H1 (cell line): ENCODE measurements at regions not wholly inside any gene's neighbourhood (a gene's known extent, or its start where the extent isn't known, plus 50 kb on each side); places are given as distances from the start of the nearest gene placed in this dataset.
A peak's percentile ranks its signal among the peaks of the same experiment; 100 is the strongest.

Experiments
- CTCF ChIA-PET: fragments of 300-600 bp; sonication (Branson Sonifier 250); formaldehyde crosslinking; loops from one replicate; lab custom pipeline; 2021; ENCODE audit not compliant: partially characterized antibody; lab: Charles Lee
- POLR2A ChIA-PET: fragments of 300-600 bp; sonication (Branson Sonifier 250); formaldehyde crosslinking; loops from one replicate; lab custom pipeline; 2021; ENCODE audit warnings: inconsistent platforms; ENCODE audit not compliant: partially characterized antibody; lab: Charles Lee
- DNase-seq, 2 experiments: peaks; one replicate each; pipeline versions ENCODE4 v3.0.0 to v3.0.0-alpha.2; 2010 to 2022; ENCODE audit warnings: low spot score in 2 of 2, low read depth in 1 of 2, mixed read lengths in 1 of 2
- FAIRE-seq: peaks from 2 replicates; lab custom pipeline; 2011; peaks lifted over from hg19 to GRCh38; lab: Jason Lieb, UNC
- H2AFZ ChIP-seq: 2 replicates; pipeline ENCODE4 v1.8.1; 2012; ENCODE audit warnings: low read length, inconsistent platforms
- H2AK5ac ChIP-seq: 2 replicates; pipeline ENCODE4 v1.6.1; 2013; ENCODE audit warnings: low read depth, low read length
- H2BK120ac ChIP-seq: replicated peaks from 2 replicates; pipeline ENCODE3; 2013; ENCODE audit warnings: low read depth, low read length, inconsistent platforms
- H2BK12ac ChIP-seq: 2 replicates; pipeline ENCODE4 v1.6.1; 2013; ENCODE audit warnings: low read depth, low read length
- H2BK15ac ChIP-seq: 2 replicates; pipeline ENCODE4 v1.6.1; 2013; ENCODE audit warnings: low read length
- H2BK20ac ChIP-seq: 2 replicates; pipeline ENCODE4 v1.6.1; 2013; ENCODE audit warnings: low read length
- H2BK5ac ChIP-seq: 2 replicates; pipeline ENCODE4 v1.6.1; 2013; ENCODE audit warnings: low read depth, low read length
- H3K14ac ChIP-seq: 2 replicates; pipeline ENCODE4 v1.6.1; 2013; ENCODE audit warnings: inconsistent platforms; ENCODE audit not compliant: insufficient read length
- H3K18ac ChIP-seq: 2 replicates; pipeline ENCODE4 v1.6.1; 2013; ENCODE audit warnings: low read length; ENCODE audit errors: extremely low read depth
- H3K23ac ChIP-seq: 2 replicates; pipeline ENCODE4 v1.6.1; 2013; ENCODE audit warnings: inconsistent platforms; ENCODE audit not compliant: insufficient read length
- H3K23me2 ChIP-seq: 2 replicates; pipeline ENCODE4 v1.6.1; 2013; ENCODE audit warnings: low read depth, low read length
- H3K27ac ChIP-seq: 2 replicates; pipeline ENCODE4 v1.6.1; 2011; ENCODE audit warnings: low read depth, low read length, inconsistent platforms
- H3K27me3 ChIP-seq, 4 experiments: replicated peaks in 1 of 4; 1 replicate in 1 of 4; 2 replicates in 3 of 4; pipeline versions ENCODE4 v1.6.1 to v1.8.1; 2011 to 2013; ENCODE audit warnings: low read length in 3 of 4, mild to moderate bottlenecking in 3 of 4, inconsistent platforms in 2 of 4, mixed read lengths in 2 of 4, moderate library complexity in 1 of 4; ENCODE audit not compliant: control insufficient read depth in 3 of 4, insufficient read depth in 3 of 4; ENCODE audit errors: extremely low read depth in 1 of 4
- H3K36me3 ChIP-seq, 4 experiments: 2 replicates each; pipeline versions ENCODE4 v1.6.1 to v1.8.1; 2011 to 2013; ENCODE audit warnings: mild to moderate bottlenecking in 4 of 4, low read length in 3 of 4, moderate library complexity in 2 of 4, control low read depth in 1 of 4, inconsistent platforms in 1 of 4; ENCODE audit not compliant: insufficient read depth in 4 of 4, control insufficient read depth in 2 of 4
- H3K4ac ChIP-seq: replicated peaks from 2 replicates; pipeline ENCODE3; 2013; ENCODE audit warnings: low read length, low read depth, mixed read lengths, inconsistent platforms; ENCODE audit not compliant: insufficient read length
- H3K4me1 ChIP-seq, 4 experiments: replicated peaks in 1 of 4; 1 replicate in 1 of 4; 2 replicates in 3 of 4; pipeline versions ENCODE4 v1.6.1 to v1.8.1; 2011 to 2013; ENCODE audit warnings: low read length in 3 of 4, inconsistent platforms in 2 of 4, mixed read lengths in 1 of 4; ENCODE audit not compliant: insufficient read depth in 4 of 4, control insufficient read depth in 3 of 4
- H3K4me2 ChIP-seq, 2 experiments: 2 replicates each; pipeline versions ENCODE4 v1.6.1 to v1.8.1; 2011 to 2013; ENCODE audit warnings: low read depth in 2 of 2, low read length in 2 of 2, control low read depth in 1 of 2, inconsistent platforms in 1 of 2, mild to moderate bottlenecking in 1 of 2; ENCODE audit not compliant: insufficient read depth in 1 of 2
- H3K4me3 ChIP-seq, 4 experiments: fragments of 200-600, 300-600 bp in 1 of 4; sonication (generic), shearing (Covaris generic), sonication (Bioruptor Twin) in 1 of 4; 2 replicates each; pipeline versions ENCODE4 v1.5.1 to v1.8.1; 2011 to 2016; ENCODE audit warnings: low read length in 4 of 4, low read depth in 3 of 4, control low read depth in 2 of 4, inconsistent platforms in 2 of 4, mild to moderate bottlenecking in 2 of 4, mixed read lengths in 1 of 4, moderate library complexity in 1 of 4; ENCODE audit not compliant: insufficient read depth in 2 of 4; ENCODE audit errors: extremely low read depth in 1 of 4
- H3K56ac ChIP-seq: replicated peaks from 2 replicates; pipeline ENCODE3; 2013; ENCODE audit warnings: low read depth, mild to moderate bottlenecking, mixed read lengths, low read length, inconsistent platforms; ENCODE audit not compliant: insufficient read length
- H3K79me1 ChIP-seq: 2 replicates; pipeline ENCODE4 v1.6.1; 2013; ENCODE audit warnings: low read depth, low read length, control low read depth
- H3K79me2 ChIP-seq, 2 experiments: 2 replicates each; pipeline versions ENCODE4 v1.6.1 to v1.8.1; 2012 to 2013; ENCODE audit warnings: low read length in 2 of 2, mild to moderate bottlenecking in 2 of 2, inconsistent platforms in 1 of 2; ENCODE audit not compliant: insufficient read depth in 2 of 2, control insufficient read depth in 1 of 2
- H3K9ac ChIP-seq, 4 experiments: replicated peaks in 1 of 4; 1 replicate in 1 of 4; 2 replicates in 3 of 4; pipeline versions ENCODE4 v1.6.1 to v1.8.1; 2011 to 2013; ENCODE audit warnings: low read depth in 3 of 4, low read length in 3 of 4, control low read depth in 2 of 4, mild to moderate bottlenecking in 2 of 4, moderate library complexity in 2 of 4, inconsistent platforms in 1 of 4; ENCODE audit errors: extremely low read depth in 1 of 4
- H3K9me3 ChIP-seq, 2 experiments: 2 replicates each; pipeline versions ENCODE4 v1.6.1 to v1.8.1; 2012 to 2013; ENCODE audit warnings: mild to moderate bottlenecking in 2 of 2, moderate library complexity in 2 of 2, control low read depth in 1 of 2, inconsistent platforms in 1 of 2, low read depth in 1 of 2, low read length in 1 of 2, mixed read lengths in 1 of 2; ENCODE audit not compliant: insufficient read depth in 2 of 2
- H4K20me1 ChIP-seq, 2 experiments: replicated peaks in 1 of 2; 2 replicates each; pipeline versions ENCODE3 to v1.8.1; 2011 to 2013; ENCODE audit warnings: inconsistent platforms in 2 of 2, low read length in 2 of 2, mild to moderate bottlenecking in 1 of 2; ENCODE audit not compliant: insufficient read depth in 2 of 2, control insufficient read depth in 1 of 2
- H4K5ac ChIP-seq: 2 replicates; pipeline ENCODE4 v1.6.1; 2013; ENCODE audit warnings: low read length, low read depth, mixed read lengths, inconsistent platforms; ENCODE audit not compliant: insufficient read length
- H4K8ac ChIP-seq: 2 replicates; pipeline ENCODE4 v1.8.0; 2013; ENCODE audit warnings: mild to moderate bottlenecking, moderate library complexity, low read length, inconsistent platforms; ENCODE audit not compliant: insufficient read depth; ENCODE audit errors: extremely low read depth
- H4K91ac ChIP-seq: replicated peaks from 2 replicates; pipeline ENCODE3; 2013; ENCODE audit warnings: low read length, mixed read lengths, inconsistent platforms; ENCODE audit not compliant: insufficient read length
- CBX5 ChIP-seq: fragments of 300-800, 300-1000 bp; sonication (generic); IDR thresholded peaks from 2 replicates; pipeline ENCODE4 v1.7.1; 2016; ENCODE audit warnings: antibody characterized with exemption, low read length, low read depth
- CBX8 ChIP-seq: fragments of 300-800, 300-1000 bp; sonication (generic); IDR thresholded peaks from 2 replicates; pipeline ENCODE4 v1.7.1; 2016; ENCODE audit warnings: low read depth, low read length, borderline replicate concordance
- CREB1 ChIP-seq: IDR thresholded peaks from 2 replicates; pipeline ENCODE4 v1.6.1; 2012; ENCODE audit warnings: inconsistent platforms
- CTBP2 ChIP-seq: IDR thresholded peaks from 2 replicates; pipeline ENCODE4 v1.7.0; 2011; ENCODE audit warnings: borderline replicate concordance, mild to moderate bottlenecking, moderate library complexity, mixed read lengths, low read length; ENCODE audit not compliant: insufficient read depth, insufficient read length
- EZH2 ChIP-seq: fragments of 200-600 bp; sonication (generic); IDR thresholded peaks from 2 replicates; pipeline ENCODE4 v1.7.1; 2012; ENCODE audit warnings: low read depth, mild to moderate bottlenecking, moderate library complexity, low read length, inconsistent platforms; ENCODE audit not compliant: severe bottlenecking
- JUN ChIP-seq: IDR thresholded peaks from 2 replicates; pipeline ENCODE4 v1.6.1; 2011; ENCODE audit warnings: low read depth, mild to moderate bottlenecking, improper control_type of control experiment, low read length
- KDM1A ChIP-seq: fragments of 200-600, 300-600 bp; sonication (generic); IDR thresholded peaks from 2 replicates; pipeline ENCODE4 v1.7.1; 2016; ENCODE audit warnings: mild to moderate bottlenecking, low read length, borderline replicate concordance
- NANOG ChIP-seq: IDR thresholded peaks from 2 replicates; pipeline ENCODE4 v1.6.1; 2011; ENCODE audit warnings: low read length, low read depth, mild to moderate bottlenecking, inconsistent platforms; ENCODE audit not compliant: insufficient read depth, poor library complexity, severe bottlenecking
- POU5F1 ChIP-seq: IDR thresholded peaks from 2 replicates; pipeline ENCODE4 v1.6.1; 2011; ENCODE audit warnings: low read depth, mild to moderate bottlenecking, low read length, moderate library complexity
- RNF2 ChIP-seq: fragments of 200-900, 300-1000 bp; sonication (generic); IDR thresholded peaks from 2 replicates; pipeline ENCODE4 v1.7.1; 2016; ENCODE audit warnings: borderline replicate concordance, low read depth, mild to moderate bottlenecking, antibody characterized with exemption, low read length; ENCODE audit not compliant: poor library complexity, severe bottlenecking; ENCODE audit errors: missing control alignments
- SIRT6 ChIP-seq: IDR thresholded peaks from one replicate; pipeline ENCODE4 v1.7.1; 2012; ENCODE audit warnings: low read length, inconsistent platforms
- SP1 ChIP-seq: IDR thresholded peaks from 2 replicates; pipeline ENCODE4 v1.6.1; 2011; ENCODE audit warnings: low read depth, low read length
- WGBS, 2 experiments: shearing (Covaris generic) in 1 of 2; methylation state at CpG; one replicate each; pipeline versions ENCODE4 v1.1.6 to v1.1.7; 2013 to 2015; ENCODE audit warnings: low lambda C conversion rate in 2 of 2, mixed read lengths in 2 of 2, inconsistent platforms in 1 of 2, low coverage in 1 of 2, missing lambda C conversion rate in 1 of 2; ENCODE audit not compliant: insufficient replicate concordance in 2 of 2, insufficient coverage in 1 of 2, insufficient read length in 1 of 2; ENCODE audit errors: extremely low coverage in 1 of 2, missing lambda C conversion rate in 1 of 2; 5-methylcytosine and 5-hydroxymethylcytosine counted together

GRCh38 chr13:50512474-50513299, 330.8 kb downstream of the DLEU7 start:
- ChIA-PET POLR2A (no interaction called here), CTCF (interaction anchor here (1.2 to 1.4 kb wide), 2 partner anchors 36 to 288 kb away, joined by 3 to 5 read pairs; no protein-coding TSS in a partner anchor)
- Histone ChIP-seq H4K8ac (no peak overlapping the region), H2BK20ac (no peak overlapping the region), H3K27me3 (no peaks in the 10 kb centered on the region), H4K20me1 (no peaks in the 10 kb centered on the region), H3K9me3 (peaks cover 16 to 17% of the 10 kb centered on the region in 2 experiments), H2AFZ (peak overlapping the region; percentile 20; the same call in 1 of the 2 replicates), H3K4me3 (no peak overlapping the region), H3K18ac (no peak overlapping the region), H4K91ac (no peak overlapping the region), H3K79me1 (no peaks in the 10 kb centered on the region), H3K56ac (no peak overlapping the region), H3K27ac (no peak overlapping the region), H2BK12ac (no peak overlapping the region), H2BK15ac (no peak overlapping the region), H4K5ac (no peak overlapping the region), H3K4ac (no peak overlapping the region), H3K79me2 (no peaks in the 10 kb centered on the region), H3K4me2 (no peak overlapping the region), H2AK5ac (no peak overlapping the region), H3K23ac (no peak overlapping the region), H3K9ac (no peak overlapping the region), H2BK5ac (no peak overlapping the region; the same call in 1 of the 2 replicates), H3K36me3 (peaks cover 0 to 3% (median 0%) of the 10 kb centered on the region in 4 experiments; a peak in 1 of 8 replicates), H2BK120ac (no peak overlapping the region), H3K4me1 (no peaks in the 10 kb centered on the region), H3K14ac (no peak overlapping the region), H3K23me2 (no peaks in the 10 kb centered on the region)
- DNase-seq, result no peak
- FAIRE-seq, result no peak
- 81% methylated on average over 12 of the region's 12 CpGs; no CpG with 5 or more reads in 1 of the 2 experiments for WGBS, 2 experiments
- no peak for TF ChIP-seq JUN
- TF ChIP-seq SP1, result no peak
- TF ChIP-seq CBX8, result no peak
- TF ChIP-seq EZH2, result no peak
- no peak for TF ChIP-seq CTBP2
- TF ChIP-seq KDM1A, result no peak
- TF ChIP-seq SIRT6, result no peak
- no peak for TF ChIP-seq NANOG
- no peak for TF ChIP-seq RNF2
- no peak for TF ChIP-seq POU5F1
- TF ChIP-seq CBX5, result no peak
- TF ChIP-seq CREB1, result no peak
